ENCODE measurements at regions not wholly inside any gene's neighbourhood (a gene's known extent, or its start where the extent isn't known, plus 50 kb on each side); places are given as distances from the start of the nearest gene placed in this dataset.
"Not testable (repeated sequence)": the region's sequence is repeated elsewhere in the genome, so short reads cannot be mapped to it uniquely, and the experiment has no call there.

- no peak for DNase-seq
Observed at GRCh38 chr1:172931340-172931739, 119.4 kb downstream of the TNFSF18 start.

- DNase-seq, result no peak
Observed at GRCh38 chr1:172931761-172932160, 119.0 kb downstream of the TNFSF18 start.

- DNase-seq, result no peak
Observed at GRCh38 chr1:172932981-172933380, 117.8 kb downstream of the TNFSF18 start.

GRCh38 chr1:172934417-172934762, 116.4 kb downstream of the TNFSF18 start:
- DNase-seq, result no peak

GRCh38 chr1:172935062-172935592, 115.6 kb downstream of the TNFSF18 start:
- no peak for DNase-seq

GRCh38 chr1:172936088-172936645, 114.6 kb downstream of the TNFSF18 start:
- DNase-seq, result no peak

GRCh38 chr1:172938681-172939080, 112.1 kb downstream of the TNFSF18 start:
- no peak for DNase-seq

GRCh38 chr1:172939475-172939874, 111.3 kb downstream of the TNFSF18 start:
- DNase-seq, result no peak

- DNase-seq, result no peak
Observed at GRCh38 chr1:172940174-172940855, 110.4 kb downstream of the TNFSF18 start.

GRCh38 chr1:172941471-172941870, 109.3 kb downstream of the TNFSF18 start:
- DNase-seq, result no peak

GRCh38 chr1:172941945-172942344, 108.8 kb downstream of the TNFSF18 start:
- no peak for DNase-seq

- not testable (repeated sequence) for DNase-seq
Observed at GRCh38 chr1:172943138-172943537, 107.6 kb downstream of the TNFSF18 start.

- no peak for DNase-seq
Observed at GRCh38 chr1:172944931-172945330, 105.8 kb downstream of the TNFSF18 start.

- no peak for DNase-seq
Observed at GRCh38 chr1:172946814-172947507, 103.8 kb downstream of the TNFSF18 start.

GRCh38 chr1:172948457-172948856, 102.3 kb downstream of the TNFSF18 start:
- DNase-seq, result peak; percentile 37

GRCh38 chr1:172949096-172949495, 101.6 kb downstream of the TNFSF18 start:
- no peak for DNase-seq

GRCh38 chr1:172950528-172950927, 100.2 kb downstream of the TNFSF18 start:
- no peak for DNase-seq

GRCh38 chr1:172951730-172952365, 98.9 kb downstream of the TNFSF18 start:
- no peak for DNase-seq

- DNase-seq, result no peak
Observed at GRCh38 chr1:172952516-172952915, 98.2 kb downstream of the TNFSF18 start.

GRCh38 chr1:172954476-172955150, 96.1 kb downstream of the TNFSF18 start:
- DNase-seq, result no peak

- DNase-seq, result no peak
Observed at GRCh38 chr1:172955161-172955815, 95.5 kb downstream of the TNFSF18 start.

- no peak for DNase-seq
Observed at GRCh38 chr1:172956871-172957270, 93.9 kb downstream of the TNFSF18 start.

All from stimulated activated CD4-positive, alpha-beta T cell treated with anti-CD3 and anti-CD28 coated beads, Interleukin-1b, Interleukin-23, amount 100 ng/mL, for 48 hours (primary cell).